LNCaP clone FGC (cell line): ENCODE measurements at regions not wholly inside any gene's neighbourhood (a gene's known extent, or its start where the extent isn't known, plus 50 kb on each side); places are given as distances from the start of the nearest gene placed in this dataset.

ENCODE experiments used
- DNase-seq: peaks from one replicate; pipeline ENCODE4 v3.0.0-alpha.2; 2011; ENCODE audit warnings: low read depth
- H3K4me3 ChIP-seq: 2 replicates; pipeline ENCODE4 v1.5.1; 2011; ENCODE audit warnings: mild to moderate bottlenecking, low read depth, low read length, control low read depth
- TF ChIP-seq, protein P1 (sequence below): IDR thresholded peaks from 2 replicates; pipeline ENCODE4 v1.5.1; 2012; ENCODE audit warnings: mild to moderate bottlenecking; ENCODE audit not compliant: control insufficient read depth, insufficient read depth; ENCODE audit errors: extremely low read depth

GRCh38 chr3:137294139-137294538 lies 336.4 kb downstream of the IL20RB start:
- no peak overlapping the region for H3K4me3 ChIP-seq
- no peak for DNase-seq
- TF ChIP-seq, protein P1, sequence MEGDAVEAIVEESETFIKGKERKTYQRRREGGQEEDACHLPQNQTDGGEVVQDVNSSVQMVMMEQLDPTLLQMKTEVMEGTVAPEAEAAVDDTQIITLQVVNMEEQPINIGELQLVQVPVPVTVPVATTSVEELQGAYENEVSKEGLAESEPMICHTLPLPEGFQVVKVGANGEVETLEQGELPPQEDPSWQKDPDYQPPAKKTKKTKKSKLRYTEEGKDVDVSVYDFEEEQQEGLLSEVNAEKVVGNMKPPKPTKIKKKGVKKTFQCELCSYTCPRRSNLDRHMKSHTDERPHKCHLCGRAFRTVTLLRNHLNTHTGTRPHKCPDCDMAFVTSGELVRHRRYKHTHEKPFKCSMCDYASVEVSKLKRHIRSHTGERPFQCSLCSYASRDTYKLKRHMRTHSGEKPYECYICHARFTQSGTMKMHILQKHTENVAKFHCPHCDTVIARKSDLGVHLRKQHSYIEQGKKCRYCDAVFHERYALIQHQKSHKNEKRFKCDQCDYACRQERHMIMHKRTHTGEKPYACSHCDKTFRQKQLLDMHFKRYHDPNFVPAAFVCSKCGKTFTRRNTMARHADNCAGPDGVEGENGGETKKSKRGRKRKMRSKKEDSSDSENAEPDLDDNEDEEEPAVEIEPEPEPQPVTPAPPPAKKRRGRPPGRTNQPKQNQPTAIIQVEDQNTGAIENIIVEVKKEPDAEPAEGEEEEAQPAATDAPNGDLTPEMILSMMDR, result no peak

DNA sequence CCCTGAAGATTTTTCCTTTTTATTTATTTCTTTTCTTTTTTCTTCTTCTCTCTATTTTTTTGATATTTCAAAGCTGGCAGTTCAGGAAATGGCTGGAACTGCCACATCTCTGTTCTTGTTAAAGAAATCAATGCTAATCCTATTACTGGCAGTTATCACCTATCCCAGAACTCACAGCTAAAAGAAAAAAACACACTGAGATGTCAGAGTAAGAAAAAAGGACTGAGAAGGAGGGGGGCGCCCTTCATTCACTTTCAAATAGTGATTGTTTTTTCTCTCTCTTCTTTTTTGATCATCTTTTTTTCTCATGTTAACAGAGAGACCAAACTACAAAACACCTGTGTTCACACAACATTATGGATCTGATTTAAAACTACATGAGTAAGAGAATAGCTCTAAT lies 337.1 kb downstream of the IL20RB start:
- no peak for DNase-seq
- no peak overlapping the region for H3K4me3 ChIP-seq
- TF ChIP-seq, protein P1, result no peak

DNA sequence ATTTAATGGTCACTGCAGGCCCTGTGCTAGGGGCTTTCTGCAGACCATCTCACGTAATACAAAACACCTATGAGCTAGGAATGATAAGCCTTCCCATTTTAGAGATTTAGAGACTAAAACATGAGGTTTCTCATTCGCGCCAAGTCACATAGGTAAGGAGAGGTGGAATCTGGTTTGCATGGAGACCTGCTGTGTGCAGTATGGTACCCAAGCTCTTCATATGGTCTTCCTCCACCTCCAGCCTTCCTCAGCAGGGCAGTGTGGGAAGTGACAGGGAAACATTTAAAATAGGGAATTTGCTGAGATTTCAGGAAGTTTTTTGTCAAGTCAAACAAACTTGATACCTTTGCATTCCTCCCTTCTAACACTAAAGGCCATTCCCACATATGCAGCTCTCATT lies 337.6 kb downstream of the IL20RB start:
- H3K4me3 ChIP-seq, result no peak overlapping the region
- TF ChIP-seq, protein P1, result no peak
- no peak for DNase-seq

DNA sequence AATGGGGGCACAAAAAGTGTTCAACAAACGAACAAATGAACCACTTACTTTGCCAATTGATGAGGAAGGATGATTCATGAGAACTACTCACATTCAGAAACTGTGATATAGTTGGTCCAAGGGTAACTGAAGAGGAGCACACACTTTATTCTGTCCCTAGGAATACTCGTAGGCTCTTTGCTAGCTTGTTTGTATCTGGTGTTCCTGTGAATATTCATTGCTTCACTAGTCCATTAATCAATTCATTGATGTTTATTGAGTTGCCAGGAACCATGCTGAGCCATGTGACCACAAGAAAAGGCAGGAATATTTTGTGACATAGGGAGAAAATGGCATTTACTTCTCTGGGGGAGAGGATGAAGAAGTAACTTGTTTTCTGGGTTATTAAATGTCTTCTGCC lies 338.3 kb downstream of the IL20RB start:
- DNase-seq, result no peak
- TF ChIP-seq, protein P1, result no peak
- H3K4me3 ChIP-seq, result no peak overlapping the region

DNA sequence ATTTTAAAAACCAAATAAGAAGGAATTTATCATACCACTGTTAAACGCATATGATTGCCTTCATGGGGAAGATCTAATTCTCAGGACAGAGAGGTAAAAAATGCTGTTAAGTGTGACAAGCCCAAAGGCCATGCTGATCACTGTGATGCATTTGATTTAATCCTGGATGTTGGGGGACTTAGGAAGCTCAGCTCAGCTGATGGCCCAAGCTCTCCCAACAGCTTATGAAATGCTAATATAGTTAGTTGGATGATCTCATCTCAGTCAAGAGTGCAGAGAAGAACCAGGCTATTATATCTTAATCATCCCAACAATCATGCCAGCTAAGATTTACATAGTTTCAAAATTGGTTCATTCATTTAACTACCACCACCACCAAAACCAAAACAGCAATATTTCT lies 340.0 kb downstream of the IL20RB start:
- TF ChIP-seq, protein P1, result no peak

GRCh38 chr3:137300703-137301102 lies 342.9 kb downstream of the IL20RB start:
- no peak overlapping the region for H3K4me3 ChIP-seq
- DNase-seq, result no peak
- TF ChIP-seq, protein P1, result no peak

More for the DNA sequence above, 340.0 kb downstream of the IL20RB start:
- H3K4me3 ChIP-seq, result no peak overlapping the region
- DNase-seq, result no peak

GRCh38 chr3:137304313-137305056 lies 346.7 kb downstream of the IL20RB start:
- TF ChIP-seq, protein P1, result 0 out of 2 replicates have a peak, but pooled peaks have one; percentile 19
- H3K4me3 ChIP-seq, result no peak overlapping the region
- DNase-seq, result no peak
